T-helper 1 cell treated with Interleukin-12 subunit alpha and Interleukin-12 subunit beta and Interleukin-4 antibody, amounts not matched to agents 30 ng/mL and 1 ng/mL, for 36 hours (primary cell): ENCODE measurements at regions not wholly inside any gene's neighbourhood (a gene's known extent, or its start where the extent isn't known, plus 50 kb on each side); places are given as distances from the start of the nearest gene placed in this dataset.

Experiments
- intact Hi-C: fragments of 100-400 bp; cut with micrococcal nuclease; formaldehyde crosslinking; loops from one replicate; pipeline ENCODE4 v1.15.1; 2024

DNA sequence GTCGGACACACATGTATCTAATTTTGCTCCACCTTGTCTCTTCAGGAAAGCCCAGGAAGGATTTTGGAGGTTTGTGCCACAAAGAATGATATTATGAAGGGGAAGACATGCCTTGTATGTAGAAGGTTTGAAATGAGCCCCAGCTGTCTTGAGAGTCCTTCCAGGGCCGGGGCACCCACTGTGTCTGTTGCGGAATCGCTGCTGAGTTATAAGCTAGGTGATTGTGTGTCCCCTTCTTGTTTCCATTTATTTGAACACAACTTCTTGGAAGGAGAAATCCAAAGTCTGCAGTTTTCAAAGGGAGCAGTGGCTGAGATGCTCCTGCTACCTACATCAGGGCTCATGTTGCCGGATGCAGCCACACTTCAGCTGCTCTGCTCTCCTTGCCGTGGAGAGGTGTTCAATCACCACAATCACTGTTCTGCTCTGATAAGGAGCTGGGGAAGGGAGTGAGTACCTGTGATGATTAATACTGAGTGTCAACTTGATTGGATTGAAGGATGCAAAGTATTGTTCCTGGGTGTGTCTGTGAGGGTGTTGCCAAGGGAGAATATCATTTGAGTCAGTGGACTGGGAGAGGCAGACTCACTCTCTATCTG is 828.6 kb downstream of the QKI start:
- intact Hi-C loops: no loop called here

DNA sequence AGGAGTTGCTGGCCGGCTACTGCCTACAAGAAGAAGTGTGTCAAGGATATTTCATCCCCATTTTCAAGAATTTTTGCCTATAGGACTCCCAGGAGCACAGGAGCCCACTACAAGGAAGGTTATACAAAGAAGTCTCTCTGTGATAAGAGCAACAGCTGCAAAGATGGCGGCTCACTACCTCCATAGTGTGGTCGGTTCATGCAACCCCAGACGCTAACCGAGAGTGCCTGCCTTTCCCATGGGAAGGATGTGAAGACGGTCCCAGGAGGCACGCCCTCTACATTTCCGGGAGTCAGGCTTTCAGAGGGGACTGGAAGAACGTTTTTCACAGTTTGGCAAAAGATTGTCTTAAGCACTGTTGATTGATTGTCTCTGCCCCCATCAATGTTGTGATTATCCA is 816.3 kb downstream of the QKI start:
- intact Hi-C loops: no loop called here

DNA sequence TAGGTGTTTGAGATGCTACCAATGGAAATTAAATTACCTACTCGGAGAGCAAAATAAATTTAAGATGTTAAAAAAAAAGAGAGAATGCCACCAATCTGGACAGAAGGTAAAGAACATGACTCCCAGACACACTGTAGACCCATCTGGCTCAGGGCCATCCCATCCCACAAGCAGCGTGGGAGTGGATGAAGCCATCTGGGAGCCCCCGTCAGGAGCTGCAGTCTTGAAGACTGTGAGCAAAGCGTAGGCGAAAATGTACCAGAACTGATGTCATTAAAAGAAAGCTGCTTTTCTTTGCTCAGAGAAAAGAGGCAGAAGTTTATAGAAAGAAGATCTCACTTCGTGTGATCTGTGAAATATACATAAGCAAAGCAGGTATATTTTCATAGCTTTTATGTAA is 815.7 kb downstream of the QKI start:
- intact Hi-C loops: no loop called here

DNA sequence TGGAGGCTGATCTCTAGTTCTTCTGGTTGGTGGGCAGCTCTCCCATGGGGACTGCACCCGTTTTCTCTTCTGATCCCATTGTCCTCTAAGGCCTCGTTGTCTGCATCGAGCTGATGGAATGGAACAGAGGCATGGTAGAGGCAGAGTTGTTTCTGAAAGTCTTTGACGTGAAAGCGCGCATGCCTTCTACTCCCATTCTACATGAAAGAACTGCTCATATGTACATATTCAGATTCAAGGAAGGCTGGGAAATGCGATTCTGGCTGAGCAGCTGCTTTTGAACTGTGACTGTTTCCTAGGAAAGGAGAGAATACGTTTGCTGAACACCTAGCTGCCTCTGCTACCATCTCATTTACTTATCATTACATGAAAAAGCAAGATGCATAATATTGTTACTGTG is 815.2 kb downstream of the QKI start:
- intact Hi-C loops: no loop called here

DNA sequence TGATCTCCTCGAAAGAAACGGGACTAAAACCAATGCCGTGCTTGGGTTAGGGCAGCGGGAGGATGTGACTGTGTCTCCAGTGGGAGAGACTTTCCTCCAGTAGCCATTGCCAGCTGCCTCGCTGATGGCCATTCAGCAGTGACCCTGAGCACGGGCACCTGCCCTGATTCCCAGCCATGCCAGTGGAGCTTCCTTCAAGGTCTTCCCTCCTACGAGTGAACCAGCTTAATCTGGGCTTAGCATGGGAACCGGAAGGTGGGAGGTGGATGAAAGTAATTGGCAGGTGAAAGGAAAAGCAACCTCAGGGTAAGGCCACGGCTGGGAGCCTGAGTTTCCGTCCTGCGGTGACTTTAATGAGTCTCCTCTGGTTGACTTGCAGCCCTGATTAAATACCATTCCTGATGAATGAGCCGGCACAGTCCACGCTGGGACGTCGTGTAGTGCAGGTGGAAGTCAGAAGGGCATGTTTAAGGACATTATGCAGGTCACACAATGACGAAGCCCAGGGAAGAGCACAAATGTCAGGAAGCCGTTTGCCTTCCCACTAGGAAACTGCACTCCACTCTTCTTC is 813.5 kb downstream of the QKI start:
- intact Hi-C loops: no loop called here

DNA sequence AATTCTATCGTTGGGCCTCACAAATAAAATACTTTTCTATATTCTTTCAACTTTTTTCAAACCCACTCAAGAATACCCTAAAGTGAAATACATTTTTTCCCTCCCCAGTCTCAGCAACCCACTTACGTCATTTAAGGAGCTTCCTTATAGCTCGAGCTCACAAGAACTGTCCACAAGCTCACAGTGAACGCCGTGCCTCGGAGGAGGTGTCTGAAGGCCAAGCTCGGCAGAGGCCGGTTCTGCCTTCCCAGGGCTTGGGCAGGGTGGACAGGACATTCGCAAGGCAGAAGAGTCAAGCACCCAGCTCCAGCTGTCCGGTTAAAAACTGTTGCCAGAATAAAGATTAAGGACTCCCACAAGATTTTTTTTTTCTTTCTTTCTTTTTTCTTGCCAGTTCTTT is 802.3 kb downstream of the QKI start:
- intact Hi-C loops: no loop called here

DNA sequence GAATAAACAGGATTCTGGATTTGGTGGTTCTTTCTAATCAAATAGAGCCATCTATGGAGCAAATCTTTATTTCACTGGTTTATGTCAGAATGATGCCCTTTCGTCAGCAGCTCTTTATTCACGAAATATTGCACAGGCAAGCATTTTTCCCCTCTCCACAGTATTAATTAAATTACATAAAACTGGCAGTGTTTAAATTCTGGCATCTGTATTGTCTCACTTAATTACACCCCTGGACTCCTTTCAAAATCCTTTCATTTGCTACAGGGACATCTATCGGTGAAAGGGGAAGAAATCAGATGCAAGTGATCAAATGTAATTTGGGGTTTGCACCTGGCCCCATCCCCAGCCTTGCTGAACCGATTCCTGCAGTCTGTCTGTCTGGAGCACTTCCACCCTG is 801.9 kb downstream of the QKI start:
- intact Hi-C loops: no loop called here

DNA sequence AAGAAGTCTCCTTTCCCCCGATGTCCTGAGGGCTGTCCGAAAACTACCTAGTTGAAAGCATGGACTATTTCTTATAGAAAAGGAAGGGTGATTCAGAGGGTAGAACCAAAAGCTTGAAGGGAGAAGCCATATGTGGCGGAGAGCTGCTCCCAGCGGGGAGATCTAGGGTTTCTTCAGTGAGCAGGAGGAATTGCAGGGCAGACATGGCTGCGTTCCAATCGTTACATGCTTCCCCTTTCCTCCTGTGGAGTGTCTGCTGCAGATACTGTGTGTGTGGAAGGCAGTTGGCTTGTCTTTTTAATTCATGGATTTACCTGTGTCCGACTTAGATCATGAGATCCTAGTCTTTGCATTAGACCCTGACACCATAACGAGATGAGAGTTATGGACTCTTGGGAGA is 799.5 kb downstream of the QKI start:
- intact Hi-C loops: no loop called here

DNA sequence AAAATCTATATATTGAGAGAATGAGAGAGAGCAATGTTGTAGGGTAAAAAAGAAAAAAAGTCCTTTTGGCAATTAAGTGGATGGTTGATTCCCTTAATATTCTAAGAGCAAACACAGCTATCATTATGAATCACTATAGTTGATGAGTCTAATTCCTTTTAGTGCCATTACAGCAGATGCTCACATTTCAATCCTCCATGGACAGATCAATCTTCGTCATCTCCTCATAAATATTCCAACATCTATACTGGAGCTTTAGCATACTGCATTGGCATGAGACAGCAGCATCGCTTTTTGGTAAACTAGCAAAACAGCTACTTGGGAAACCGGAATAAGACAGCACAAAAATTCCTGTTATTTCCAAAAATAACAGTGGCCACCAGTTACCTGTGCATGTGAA is 796.7 kb downstream of the QKI start:
- intact Hi-C loops: no loop called here

DNA sequence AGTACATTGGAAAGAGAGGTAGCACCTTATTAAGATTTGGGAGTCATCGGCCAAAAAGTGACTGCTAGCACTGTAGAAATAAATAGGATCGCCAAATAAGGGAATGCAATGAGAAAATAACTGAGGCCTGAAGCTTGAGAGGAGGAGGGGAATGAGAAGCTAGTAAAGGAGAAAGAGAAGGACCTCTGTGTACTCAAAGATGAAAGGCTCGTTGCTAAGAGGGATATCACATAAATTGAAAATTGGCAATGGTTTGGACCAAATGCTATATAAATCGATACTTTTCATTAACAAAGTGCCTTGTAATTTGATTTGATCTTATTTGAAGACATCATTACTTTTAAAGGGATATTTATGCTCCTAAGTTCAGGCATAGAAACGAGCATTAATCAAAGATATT is 796.3 kb downstream of the QKI start:
- intact Hi-C loops: no loop called here

DNA sequence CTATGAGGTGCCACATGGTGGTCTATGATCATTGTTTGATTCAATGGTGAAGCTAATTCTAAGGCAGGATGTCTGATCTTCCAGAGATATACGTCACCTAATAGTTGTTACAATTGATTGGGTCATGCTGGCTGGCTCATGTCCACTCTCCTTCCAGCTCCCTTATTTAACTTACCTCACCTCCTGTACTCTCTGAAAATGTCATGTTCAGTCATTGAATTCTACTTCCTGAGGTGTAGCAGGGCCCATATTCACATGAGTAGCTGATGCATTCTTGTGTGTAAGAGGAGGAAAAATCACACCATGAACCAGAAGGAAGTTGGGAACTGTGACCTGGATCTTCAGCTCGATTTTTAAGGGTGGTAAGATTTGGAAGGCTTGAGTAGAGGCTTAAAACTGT is 795.8 kb downstream of the QKI start:
- intact Hi-C loops: no loop called here

DNA sequence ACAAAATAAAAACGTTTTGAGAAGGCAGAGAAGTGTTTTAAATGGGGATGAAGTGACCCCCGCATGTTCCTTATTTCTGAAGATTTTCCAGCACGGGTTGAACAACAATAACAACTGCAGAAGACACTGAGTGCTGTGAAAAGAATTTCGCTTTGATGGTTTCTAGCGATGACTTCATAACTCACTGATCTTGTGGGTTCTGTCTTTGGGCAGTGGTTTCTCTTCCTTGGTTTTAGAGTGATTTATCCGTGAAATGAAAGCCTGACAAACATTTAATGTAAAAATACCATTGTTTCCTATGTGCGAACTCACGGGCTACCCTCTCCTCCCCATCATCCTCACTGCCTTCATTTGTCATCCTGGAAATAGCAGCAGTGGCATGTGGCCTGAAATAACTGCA is 793.9 kb downstream of the QKI start:
- intact Hi-C loops: no loop called here

DNA sequence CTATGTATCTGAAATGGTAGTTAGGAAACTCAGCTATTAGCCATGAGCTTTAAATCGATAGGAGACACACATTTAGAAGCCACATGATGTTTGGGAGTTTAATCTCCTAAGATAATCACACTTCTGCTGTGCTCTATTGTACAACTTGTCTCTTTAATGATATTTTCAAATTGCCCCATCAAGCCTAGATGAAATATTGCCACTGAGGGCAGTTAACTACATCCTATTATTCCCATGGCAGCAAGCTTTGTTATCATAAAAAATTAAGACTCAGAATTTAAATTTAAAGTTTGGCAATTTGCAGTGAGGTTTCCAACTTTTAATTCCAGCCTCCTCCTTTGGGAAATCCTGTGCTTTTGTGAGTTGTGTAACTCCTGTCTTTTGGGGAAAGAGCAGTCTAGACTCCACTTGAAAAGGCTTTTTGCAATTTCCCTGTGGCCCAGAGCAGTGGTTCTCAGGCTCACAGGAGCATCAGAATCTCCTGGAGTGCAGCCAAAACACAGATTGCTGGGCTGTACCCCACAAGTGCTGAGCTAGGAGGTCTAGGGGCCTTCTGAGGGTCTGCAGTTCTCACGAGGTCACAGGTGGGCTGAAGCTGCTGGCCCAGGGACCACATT is 792.4 kb downstream of the QKI start:
- intact Hi-C loops: no loop called here

DNA sequence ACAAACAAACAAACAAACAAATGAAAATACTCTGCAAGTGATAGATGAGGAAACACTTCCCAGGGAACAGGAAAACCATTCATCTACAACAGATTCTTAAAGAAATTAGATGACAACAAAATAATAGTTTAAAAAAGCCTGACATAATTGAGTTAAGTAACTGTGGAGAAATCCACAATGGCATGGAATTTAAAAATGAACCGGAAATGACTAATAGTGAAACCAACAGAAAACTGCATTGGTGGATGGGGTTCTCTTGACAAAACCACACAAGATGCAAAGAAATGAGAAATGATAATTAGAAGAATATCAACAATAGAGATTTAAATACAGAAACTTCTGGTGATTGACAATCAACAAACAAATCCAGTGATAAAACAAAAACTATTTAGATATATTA is 785.6 kb downstream of the QKI start:
- intact Hi-C loops: no loop called here

DNA sequence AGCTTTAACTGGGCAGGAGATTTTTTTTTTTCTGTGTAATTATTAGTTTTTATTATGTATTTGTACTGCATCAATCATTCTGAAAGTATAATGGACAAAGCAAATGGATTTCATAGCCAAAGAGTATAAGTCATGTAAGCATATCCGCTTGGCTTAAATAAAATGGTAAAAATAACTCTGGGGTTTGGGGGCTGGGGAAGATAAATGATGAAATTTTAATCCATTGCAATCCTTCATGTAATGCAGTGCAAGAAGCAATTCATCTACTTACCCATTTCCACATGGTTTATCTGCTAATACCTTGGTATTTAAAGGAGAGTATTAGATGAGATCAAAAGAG is 781.4 kb downstream of the QKI start:
- intact Hi-C loops: no loop called here

DNA sequence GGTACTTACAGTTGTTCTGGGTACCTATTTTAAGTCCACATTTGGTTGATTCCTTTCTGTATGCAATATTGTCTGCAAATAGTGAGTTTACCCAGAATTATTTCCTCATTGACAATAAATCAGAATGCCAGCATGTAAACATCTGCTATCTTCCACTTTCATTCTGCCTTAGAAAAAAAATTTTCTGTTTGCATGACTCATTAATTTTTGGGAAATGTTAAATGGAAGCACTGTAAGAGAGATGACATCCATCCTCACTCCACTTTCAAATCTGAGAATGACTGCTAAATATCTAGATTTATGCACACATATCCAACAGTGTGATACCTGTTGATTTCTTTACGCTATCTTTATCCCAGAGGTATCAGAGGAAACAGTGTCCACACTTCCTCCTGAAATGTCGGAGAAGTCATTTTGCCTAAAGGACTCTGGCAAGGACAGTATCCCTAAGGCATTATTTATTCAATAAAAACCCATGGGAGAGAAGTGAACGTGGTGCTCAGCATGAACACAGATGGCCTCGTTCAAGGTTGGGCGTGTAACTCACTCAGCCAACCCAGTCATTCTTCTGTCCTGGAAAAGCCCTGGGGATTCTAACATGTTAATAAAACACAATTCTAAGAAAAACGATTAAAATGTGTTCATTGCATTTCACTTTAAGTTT is 780.9 kb downstream of the QKI start:
- intact Hi-C loops: no loop called here

DNA sequence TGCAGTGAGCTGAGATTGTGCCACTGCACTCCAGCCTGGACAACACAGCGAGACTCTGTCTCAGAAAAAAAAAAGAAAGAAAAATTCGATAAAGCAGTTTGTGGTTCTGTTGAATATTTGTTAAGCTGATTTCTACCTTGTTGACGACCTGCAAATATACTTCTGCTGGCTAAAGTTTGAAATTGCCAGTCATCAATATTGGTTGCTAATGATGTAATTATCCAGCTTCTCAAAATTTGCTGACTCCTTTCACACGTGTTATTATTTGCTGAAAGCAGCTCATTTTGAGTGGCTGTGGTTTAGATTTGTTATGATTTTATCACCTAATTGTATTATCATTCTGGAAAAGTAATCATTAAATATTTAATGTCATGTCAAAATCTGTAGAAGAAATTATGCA is 774.3 kb downstream of the QKI start:
- intact Hi-C loops: no loop called here

DNA sequence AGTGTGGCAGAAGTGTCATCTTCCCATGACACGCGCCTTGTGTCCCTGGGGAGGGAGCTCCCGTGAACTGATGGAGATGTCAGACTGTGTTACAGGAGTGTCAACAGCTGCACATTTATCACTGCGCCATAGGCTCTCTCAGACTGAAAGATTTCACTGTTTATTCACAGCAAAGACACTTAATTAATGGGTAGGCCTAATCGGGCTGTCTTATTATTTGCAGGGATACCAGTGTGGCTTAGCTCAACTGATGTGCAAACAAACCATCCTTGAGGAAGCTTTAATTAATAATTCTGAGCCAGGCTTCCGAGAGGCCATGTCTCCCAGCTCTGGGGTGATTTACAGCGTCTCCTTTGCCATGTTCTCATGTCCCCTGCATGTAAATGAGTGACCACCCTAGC is 771.0 kb downstream of the QKI start:
- intact Hi-C loops: no loop called here

DNA sequence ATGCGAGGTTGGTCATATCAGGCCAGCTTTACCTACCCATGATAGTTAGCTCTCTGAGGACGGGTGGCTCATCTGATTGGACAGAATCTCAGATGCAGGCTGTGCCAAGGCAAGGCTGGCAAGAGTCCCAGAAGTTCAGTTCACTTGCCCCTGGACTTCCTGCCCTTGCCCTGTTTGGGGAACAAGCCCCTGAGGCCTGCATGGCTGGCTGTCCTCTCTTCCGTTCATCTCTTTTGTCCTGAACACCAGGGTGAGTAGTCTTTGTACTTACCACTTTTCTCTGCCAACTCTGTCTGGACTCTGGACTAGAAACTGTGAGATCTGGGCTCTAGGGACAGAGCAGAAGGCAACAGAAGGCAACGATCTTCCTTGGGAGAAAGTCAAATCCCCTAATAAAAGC is 769.9 kb downstream of the QKI start:
- intact Hi-C loops: no loop called here

DNA sequence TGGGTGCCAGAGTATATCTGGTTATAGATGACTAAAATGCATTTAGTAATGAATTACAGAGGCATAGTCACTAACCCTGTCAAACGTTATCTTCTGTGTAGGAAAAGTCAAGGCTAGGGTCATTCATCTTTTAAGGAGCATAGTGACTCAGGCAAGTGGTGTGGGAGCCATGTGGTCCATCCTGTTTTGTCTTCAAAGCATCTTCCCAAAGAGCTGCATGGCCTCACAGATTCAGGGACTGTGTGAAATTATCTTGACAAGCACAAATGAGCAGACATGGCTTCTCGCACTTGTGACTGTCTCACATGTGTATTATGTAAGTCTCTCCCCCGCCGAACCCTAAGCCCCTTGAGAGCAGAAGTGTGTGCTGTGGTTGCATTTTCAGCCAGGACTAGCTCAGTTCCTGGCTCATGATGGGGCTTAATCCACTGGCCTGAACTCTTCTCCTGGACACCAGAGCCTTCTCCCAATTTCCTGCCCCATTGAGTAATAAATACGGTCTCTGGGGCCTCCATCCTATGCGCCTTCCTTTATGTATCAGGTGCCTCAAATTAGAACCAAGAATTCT is 769.1 kb downstream of the QKI start:
- intact Hi-C loops: no loop called here

DNA sequence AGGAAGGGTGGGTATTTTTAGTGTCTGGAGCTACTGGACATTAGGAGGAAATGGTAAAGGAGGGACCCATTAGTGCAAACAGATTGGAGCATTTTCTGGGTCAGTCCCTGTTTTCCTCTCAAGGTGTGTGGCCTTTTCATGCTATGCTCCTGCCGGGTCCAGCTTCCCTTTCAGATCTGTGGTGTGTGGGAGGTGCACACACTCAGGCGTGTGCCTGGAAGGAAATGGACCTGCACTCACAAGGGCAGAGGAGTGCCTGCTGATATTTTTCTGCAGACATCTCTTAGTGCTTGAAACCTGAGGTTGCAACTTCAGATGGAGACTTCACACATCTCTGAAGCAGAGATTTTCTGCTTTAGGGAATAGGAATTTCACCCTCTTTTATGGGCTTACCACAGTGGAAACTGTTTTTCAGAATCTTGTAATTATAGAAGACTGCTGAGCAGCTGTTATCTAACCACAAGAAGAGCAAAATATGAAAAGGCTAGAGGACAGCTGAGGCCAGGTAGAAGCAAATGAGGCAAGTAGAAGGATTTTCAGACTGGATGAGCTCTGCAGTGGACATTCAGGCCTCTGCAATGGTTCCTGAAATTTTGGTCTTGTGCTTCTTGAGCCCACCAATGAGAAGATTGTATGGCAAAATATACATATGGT is 764.3 kb downstream of the QKI start:
- intact Hi-C loops: no loop called here

DNA sequence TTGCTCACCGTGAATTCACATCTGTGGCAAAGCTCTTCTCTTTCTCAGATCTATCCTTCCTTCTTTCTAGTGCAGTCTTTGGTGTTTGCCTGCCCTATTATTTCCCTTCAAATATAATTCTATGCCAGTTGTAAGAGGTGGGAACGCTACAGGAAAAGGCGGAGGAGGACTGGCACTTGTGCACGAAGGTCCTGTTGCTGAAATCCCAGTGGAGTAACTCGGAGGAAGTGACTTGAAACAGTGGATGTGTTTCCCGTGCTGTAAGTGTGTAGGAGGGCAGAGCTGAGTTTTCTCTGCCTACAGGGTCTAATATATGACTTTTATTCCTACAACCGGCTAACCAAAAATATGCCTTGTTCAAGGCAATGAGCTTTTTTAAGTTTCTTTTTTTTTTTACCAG is 754.8 kb downstream of the QKI start:
- intact Hi-C loops: no loop called here
